BLaER1 (cell line): ENCODE measurements at regions not wholly inside any gene's neighbourhood (a gene's known extent, or its start where the extent isn't known, plus 50 kb on each side); places are given as distances from the start of the nearest gene placed in this dataset.

Experiments
- H3K27ac ChIP-seq: shearing (Covaris generic); formaldehyde crosslinking; 2 replicates; pipeline ENCODE4 v1.8.1; 2022
- H3K27me3 ChIP-seq: shearing (Covaris generic); formaldehyde crosslinking; 2 replicates; pipeline ENCODE4 v1.8.1; 2022
- H3K36me3 ChIP-seq: shearing (Covaris generic); formaldehyde crosslinking; 2 replicates; pipeline ENCODE4 v1.8.1; 2022
- H3K4me1 ChIP-seq: shearing (Covaris generic); formaldehyde crosslinking; 2 replicates; pipeline ENCODE4 v1.8.1; 2022
- H3K4me2 ChIP-seq: shearing (Covaris generic); formaldehyde crosslinking; 2 replicates; pipeline ENCODE4 v1.8.1; 2022
- H3K4me3 ChIP-seq: shearing (Covaris generic); formaldehyde crosslinking; 2 replicates; pipeline ENCODE4 v1.8.1; 2022
- H3K9ac ChIP-seq: shearing (Covaris generic); formaldehyde crosslinking; 2 replicates; pipeline ENCODE4 v1.8.1; 2022
- H3K9me3 ChIP-seq: shearing (Covaris generic); formaldehyde crosslinking; 2 replicates; pipeline ENCODE4 v1.8.1; 2022
- H4K20me1 ChIP-seq: shearing (Covaris generic); formaldehyde crosslinking; 2 replicates; pipeline ENCODE4 v1.8.1; 2022
- Cebpa-rat ChIP-seq: shearing (Covaris generic); IDR thresholded peaks from 2 replicates; pipeline ENCODE4 v1.8.1; 2022

DNA sequence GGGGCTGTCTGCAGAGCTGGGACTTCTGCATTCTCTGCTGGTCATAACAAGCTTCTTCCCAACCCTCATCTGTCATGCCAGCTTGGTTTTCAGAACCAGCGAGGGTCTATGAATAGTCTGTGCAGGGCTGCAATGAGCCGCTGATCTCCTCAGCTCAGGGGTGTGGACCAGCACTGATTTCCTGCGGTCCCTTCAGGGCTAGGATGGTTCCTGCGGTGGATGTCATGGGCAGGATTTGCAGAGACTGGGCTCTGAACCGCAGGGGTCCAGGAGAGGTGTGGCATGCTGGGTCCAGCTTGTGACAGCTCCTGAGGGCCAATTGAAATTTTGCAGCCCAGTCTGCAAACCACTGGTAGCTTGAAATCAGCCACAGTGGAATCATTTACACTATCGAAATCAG, 188.2 kb upstream of the AGAP1 start:
- H3K9me3 ChIP-seq = peaks cover 14% of the 10 kb centered on the region
- no peak overlapping the region for H3K9ac ChIP-seq
- no peaks in the 10 kb centered on the region for H4K20me1 ChIP-seq
- H3K27me3 ChIP-seq = no peaks in the 10 kb centered on the region
- no peak overlapping the region for H3K4me3 ChIP-seq
- H3K4me2 ChIP-seq = no peak overlapping the region
- H3K36me3 ChIP-seq = no peaks in the 10 kb centered on the region
- TF ChIP-seq Cebpa-rat = no peak
- H3K4me1 ChIP-seq = peaks cover 2% of the 10 kb centered on the region
- H3K27ac ChIP-seq = no peak overlapping the region

DNA sequence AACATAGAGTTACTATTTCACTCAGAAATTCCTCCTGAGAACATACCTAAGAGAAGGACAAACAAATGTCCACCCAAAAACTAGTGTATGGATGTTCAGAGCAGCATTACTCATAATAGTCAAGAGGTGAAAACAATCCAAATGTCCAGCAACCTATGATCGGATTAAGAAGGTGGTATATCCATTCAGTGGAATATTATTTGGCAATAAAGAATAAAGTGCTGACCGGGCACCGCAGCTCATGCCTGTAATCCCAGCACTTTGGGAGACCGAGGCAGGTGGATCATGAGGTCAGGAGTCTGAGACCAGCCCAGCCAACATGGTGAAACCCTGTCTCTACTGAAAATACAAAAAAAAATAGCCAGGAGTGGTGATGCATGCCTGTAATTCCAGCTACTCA, 182.8 kb upstream of the AGAP1 start:
- Histone ChIP-seq H3K27ac (no peak overlapping the region), H3K36me3 (no peaks in the 10 kb centered on the region), H3K9me3 (peaks cover 14% of the 10 kb centered on the region), H3K4me1 (0 out of 2 replicates have a peak, but pooled peaks cover 5% of the 10 kb centered on the region), H3K4me2 (no peak overlapping the region), H3K9ac (no peak overlapping the region), H4K20me1 (no peaks in the 10 kb centered on the region), H3K4me3 (no peak overlapping the region), H3K27me3 (no peaks in the 10 kb centered on the region)
- no peak for TF ChIP-seq Cebpa-rat

DNA sequence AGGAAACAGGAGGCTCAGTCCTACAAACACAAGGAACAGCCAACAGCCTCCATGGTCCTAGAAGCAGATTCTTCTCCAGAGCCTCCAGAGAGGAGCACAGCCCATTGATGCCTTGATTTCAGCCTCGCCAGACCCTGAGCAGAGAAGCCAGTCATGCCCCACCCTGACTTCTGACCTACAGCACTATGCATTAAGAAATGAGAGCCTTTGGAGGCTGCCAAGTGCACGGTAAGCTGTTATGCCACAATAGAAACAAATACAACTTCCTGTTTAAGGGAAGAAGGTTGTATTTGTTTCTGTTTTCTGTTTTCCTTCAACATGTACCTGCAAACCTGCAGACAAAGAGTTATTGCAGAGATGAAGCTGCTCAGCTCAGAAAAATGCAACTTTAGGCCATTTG, 181.3 kb upstream of the AGAP1 start:
- no peak overlapping the region for H3K27ac ChIP-seq
- H3K36me3 ChIP-seq = no peaks in the 10 kb centered on the region
- H3K4me2 ChIP-seq = 0 out of 2 replicates have a peak overlapping the region, but pooled peaks have one; percentile 1
- H3K4me3 ChIP-seq = no peak overlapping the region
- H3K4me1 ChIP-seq = peaks cover 5% of the 10 kb centered on the region; the same call in 1 of the 2 replicates
- peaks cover 13% of the 10 kb centered on the region; the same call in 1 of the 2 replicates for H3K9me3 ChIP-seq
- TF ChIP-seq Cebpa-rat = no peak
- no peak overlapping the region for H3K9ac ChIP-seq
- H4K20me1 ChIP-seq = no peaks in the 10 kb centered on the region
- no peaks in the 10 kb centered on the region for H3K27me3 ChIP-seq

DNA sequence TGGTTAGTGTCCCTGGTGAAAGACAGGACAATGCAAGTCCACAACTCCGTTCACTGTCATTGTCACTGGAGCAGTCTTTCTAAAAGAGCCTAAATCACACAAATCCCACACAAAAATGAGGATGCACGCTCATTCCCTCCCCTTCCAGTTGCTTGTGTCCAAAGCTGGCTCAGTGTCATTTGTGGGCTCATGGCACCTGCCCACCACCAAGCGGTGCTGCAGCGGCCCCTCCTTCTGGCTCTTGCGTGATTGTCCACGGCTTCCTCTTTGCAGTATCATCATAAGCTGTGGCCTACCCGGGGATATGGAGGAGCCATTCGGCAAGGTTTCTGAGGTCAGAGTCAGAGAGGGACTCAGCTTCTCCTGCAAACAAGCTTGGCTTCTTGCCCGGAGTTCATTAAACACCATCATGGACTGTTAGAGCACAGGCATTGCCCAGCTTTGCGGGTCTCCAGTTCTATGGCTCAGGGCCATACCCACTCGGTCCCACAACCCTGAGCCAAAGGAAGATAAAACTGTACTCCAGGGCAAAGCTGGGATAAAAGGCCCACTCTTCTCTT, 179.4 kb upstream of the AGAP1 start:
- H3K4me3 ChIP-seq = no peak overlapping the region
- no peaks in the 10 kb centered on the region for H3K36me3 ChIP-seq
- no peaks in the 10 kb centered on the region for H4K20me1 ChIP-seq
- H3K9ac ChIP-seq = no peak overlapping the region
- H3K4me2 ChIP-seq = no peak overlapping the region
- H3K27me3 ChIP-seq = no peaks in the 10 kb centered on the region
- peaks cover 14% of the 10 kb centered on the region; the same call in 1 of the 2 replicates for H3K9me3 ChIP-seq
- no peak for TF ChIP-seq Cebpa-rat
- no peak overlapping the region for H3K27ac ChIP-seq
- peaks cover 5% of the 10 kb centered on the region; the same call in 1 of the 2 replicates for H3K4me1 ChIP-seq

DNA sequence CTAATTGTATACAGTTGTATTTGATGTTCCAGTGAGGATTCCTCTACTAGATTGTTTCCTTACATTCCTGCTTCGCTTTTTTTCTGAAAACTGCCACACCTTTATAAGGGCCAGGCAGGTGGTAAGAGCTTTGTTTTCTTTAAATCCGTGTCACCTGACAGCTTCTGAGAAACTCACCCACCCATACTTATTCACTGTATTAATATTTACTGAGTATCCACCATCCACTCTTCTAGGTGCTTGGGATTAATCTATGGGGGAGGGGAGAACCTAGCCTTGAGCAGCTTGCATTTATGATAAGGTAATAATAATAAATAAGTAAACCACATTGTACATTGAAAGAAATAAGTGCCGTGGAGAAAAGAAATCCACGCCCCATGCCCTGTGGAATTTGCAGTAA, 174.7 kb upstream of the AGAP1 start:
- no peak overlapping the region for H3K4me3 ChIP-seq
- H3K4me1 ChIP-seq = no peaks in the 10 kb centered on the region; the same call in 1 of the 2 replicates
- H4K20me1 ChIP-seq = no peaks in the 10 kb centered on the region
- H3K9ac ChIP-seq = no peak overlapping the region
- no peaks in the 10 kb centered on the region for H3K27me3 ChIP-seq
- no peaks in the 10 kb centered on the region for H3K36me3 ChIP-seq
- H3K27ac ChIP-seq = no peak overlapping the region
- peaks cover 7% of the 10 kb centered on the region; the same call in 1 of the 2 replicates for H3K9me3 ChIP-seq
- TF ChIP-seq Cebpa-rat = no peak
- no peak overlapping the region for H3K4me2 ChIP-seq

DNA sequence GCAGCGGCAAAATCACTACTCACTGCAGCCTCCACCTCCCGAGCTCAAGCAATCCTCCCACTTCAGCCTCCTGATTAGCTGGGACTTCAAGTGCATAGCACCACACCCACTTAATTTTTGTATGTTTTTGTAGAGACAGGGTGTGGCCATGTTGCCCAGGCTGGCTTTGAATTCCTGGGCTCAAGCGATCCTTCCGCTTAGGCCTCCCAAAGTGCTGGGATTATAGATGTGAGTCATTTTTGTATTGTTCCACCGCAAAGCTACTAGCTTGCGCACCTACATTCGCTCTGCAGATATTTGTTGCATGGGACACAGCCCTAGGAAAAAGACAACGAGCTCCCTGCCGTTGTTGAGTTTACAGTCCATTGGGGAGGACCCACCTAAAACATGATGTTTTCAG, 173.5 kb upstream of the AGAP1 start:
- Histone ChIP-seq H3K36me3 (no peaks in the 10 kb centered on the region), H4K20me1 (no peaks in the 10 kb centered on the region), H3K4me2 (no peak overlapping the region), H3K4me3 (no peak overlapping the region), H3K27ac (no peak overlapping the region), H3K9me3 (peaks cover 7% of the 10 kb centered on the region; the same call in 1 of the 2 replicates), H3K9ac (no peak overlapping the region), H3K27me3 (no peaks in the 10 kb centered on the region), H3K4me1 (no peaks in the 10 kb centered on the region; the same call in 1 of the 2 replicates)
- no peak for TF ChIP-seq Cebpa-rat

DNA sequence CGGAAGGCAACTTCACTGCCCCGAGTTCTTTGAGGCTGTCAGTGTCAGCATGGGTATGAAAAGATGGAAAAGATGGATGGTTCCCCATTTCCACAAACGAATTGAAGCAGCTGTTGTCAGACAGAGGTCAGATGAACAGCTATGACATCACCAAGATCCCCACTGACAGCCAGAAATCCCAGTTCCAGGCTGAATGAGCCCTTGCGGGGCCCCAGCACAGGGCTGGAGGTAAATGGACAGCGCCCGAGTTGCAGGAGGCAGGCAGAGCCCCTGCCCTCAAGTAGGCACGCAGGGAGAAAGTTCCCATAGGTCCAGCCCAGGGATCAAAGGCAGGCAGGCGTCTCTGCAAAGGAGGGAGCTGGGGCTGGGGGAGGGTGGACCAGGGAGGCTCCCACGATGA, 169.5 kb upstream of the AGAP1 start:
- no peaks in the 10 kb centered on the region for H3K36me3 ChIP-seq
- H3K9ac ChIP-seq = no peak overlapping the region
- no peaks in the 10 kb centered on the region for H3K9me3 ChIP-seq
- H3K4me1 ChIP-seq = peaks cover 15% of the 10 kb centered on the region
- TF ChIP-seq Cebpa-rat = no peak
- no peak overlapping the region for H3K4me2 ChIP-seq
- H3K4me3 ChIP-seq = no peak overlapping the region
- H3K27me3 ChIP-seq = no peaks in the 10 kb centered on the region
- H3K27ac ChIP-seq = no peak overlapping the region
- no peaks in the 10 kb centered on the region for H4K20me1 ChIP-seq

DNA sequence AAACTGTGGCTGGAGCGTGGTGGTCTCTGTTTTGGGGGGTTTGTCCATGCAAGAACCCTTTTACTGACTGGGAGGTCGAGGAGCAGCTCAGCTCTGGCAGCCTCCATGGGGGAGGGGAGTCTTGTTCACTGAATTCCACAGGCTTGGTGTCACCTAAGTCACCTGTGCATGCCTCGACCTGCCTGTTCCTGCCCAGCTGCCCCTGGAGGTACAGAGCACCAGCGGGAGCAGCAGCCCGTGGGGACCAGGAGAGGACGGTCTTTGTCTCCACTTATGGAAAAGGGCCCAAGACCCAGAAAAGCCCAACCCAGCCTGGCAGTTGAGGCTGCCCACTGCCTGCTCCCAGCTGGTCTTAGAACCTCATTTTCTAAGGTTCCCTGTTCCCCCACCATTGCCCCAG, 168.7 kb upstream of the AGAP1 start:
- no peak overlapping the region for H3K4me3 ChIP-seq
- no peaks in the 10 kb centered on the region for H3K9me3 ChIP-seq
- no peak overlapping the region for H3K27ac ChIP-seq
- H3K27me3 ChIP-seq = no peaks in the 10 kb centered on the region
- TF ChIP-seq Cebpa-rat = no peak
- no peaks in the 10 kb centered on the region for H4K20me1 ChIP-seq
- H3K9ac ChIP-seq = no peak overlapping the region
- peaks cover 15% of the 10 kb centered on the region for H3K4me1 ChIP-seq
- H3K4me2 ChIP-seq = no peak overlapping the region
- H3K36me3 ChIP-seq = no peaks in the 10 kb centered on the region

DNA sequence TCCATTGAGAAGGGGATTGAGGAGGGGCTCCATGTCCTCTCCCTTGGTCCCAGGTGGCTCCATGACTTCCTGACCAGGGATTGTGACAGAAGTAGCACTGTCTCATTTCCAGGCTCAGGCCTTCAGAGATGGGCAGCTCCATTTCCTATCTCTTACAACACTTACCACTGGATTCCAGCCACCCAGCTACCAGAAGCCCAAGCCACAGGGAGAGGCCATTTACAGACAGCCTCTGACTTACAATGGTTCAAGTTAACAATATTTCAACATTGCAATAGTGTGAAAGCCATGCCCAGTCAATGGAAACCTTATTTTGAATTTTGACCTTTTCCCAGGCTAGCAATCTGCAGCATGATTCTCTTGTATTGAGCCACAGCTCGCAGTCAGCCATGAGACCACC, 164.9 kb upstream of the AGAP1 start:
- H4K20me1 ChIP-seq = no peaks in the 10 kb centered on the region

DNA sequence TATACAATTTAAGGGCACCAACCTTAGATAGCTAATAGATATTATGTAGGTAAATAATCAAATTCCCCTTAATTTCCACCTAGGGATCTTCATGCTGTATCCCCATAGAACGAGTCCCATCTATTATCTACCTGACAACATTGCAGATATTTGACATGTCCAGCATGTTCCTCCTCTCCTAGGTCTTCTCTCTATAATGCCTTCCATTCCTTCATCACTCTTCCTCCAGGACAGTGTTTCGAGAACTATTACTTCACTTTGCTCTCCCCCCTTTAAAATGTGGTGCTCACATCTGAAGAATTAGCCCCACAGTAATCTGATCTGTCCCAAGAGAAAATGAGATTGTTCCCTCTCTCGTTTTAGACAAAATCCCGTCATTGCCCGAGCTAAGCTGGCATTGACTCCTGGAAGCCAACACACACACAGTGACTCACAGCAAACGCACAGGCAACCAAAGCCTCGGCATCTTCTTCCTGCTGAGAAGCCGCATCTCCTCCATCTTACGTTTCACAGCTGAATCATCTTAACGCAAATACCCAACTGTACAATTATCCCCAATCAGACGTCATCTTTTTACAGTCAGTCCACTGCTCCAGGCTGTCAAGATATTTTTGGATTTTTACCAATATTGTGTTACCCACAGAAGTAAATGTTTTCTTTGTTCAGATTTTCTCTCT, 162.9 kb upstream of the AGAP1 start:
- no peak for TF ChIP-seq Cebpa-rat
- no peak overlapping the region for H3K4me3 ChIP-seq
- H3K36me3 ChIP-seq = no peaks in the 10 kb centered on the region
- H3K4me2 ChIP-seq = no peak overlapping the region
- H3K9ac ChIP-seq = no peak overlapping the region
- H3K9me3 ChIP-seq = no peaks in the 10 kb centered on the region; the same call in 1 of the 2 replicates
- no peak overlapping the region for H3K27ac ChIP-seq
- peaks cover 15% of the 10 kb centered on the region for H3K4me1 ChIP-seq
- H4K20me1 ChIP-seq = no peaks in the 10 kb centered on the region
- H3K27me3 ChIP-seq = no peaks in the 10 kb centered on the region

More for the DNA sequence above, 164.9 kb upstream of the AGAP1 start:
- Histone ChIP-seq H3K4me3 (no peak overlapping the region), H3K36me3 (no peaks in the 10 kb centered on the region), H3K27me3 (no peaks in the 10 kb centered on the region), H3K4me2 (no peak overlapping the region), H3K27ac (no peak overlapping the region), H3K9me3 (no peaks in the 10 kb centered on the region; the same call in 1 of the 2 replicates), H3K4me1 (peaks cover 15% of the 10 kb centered on the region), H3K9ac (no peak overlapping the region)
- TF ChIP-seq Cebpa-rat = no peak
